CD4-positive, alpha-beta T cell treated with Interleukin-1 beta for 1 hour (primary cell): ENCODE measurements at regions not wholly inside any gene's neighbourhood (a gene's known extent, or its start where the extent isn't known, plus 50 kb on each side); places are given as distances from the start of the nearest gene placed in this dataset.
"Not testable (repeated sequence)": the region's sequence is repeated elsewhere in the genome, so short reads cannot be mapped to it uniquely, and the experiment has no call there.

ENCODE experiments used
- DNase-seq, 2 donors: peaks; one replicate each; pipeline ENCODE4 v3.0.0-alpha.2; 2020 to 2022

GRCh38 chrX:1906028-1906427, 291.2 kb downstream of the ASMT start:
- no peak for DNase-seq

GRCh38 chrX:1908996-1909395, 294.1 kb downstream of the ASMT start:
- not testable (repeated sequence) for DNase-seq

DNA sequence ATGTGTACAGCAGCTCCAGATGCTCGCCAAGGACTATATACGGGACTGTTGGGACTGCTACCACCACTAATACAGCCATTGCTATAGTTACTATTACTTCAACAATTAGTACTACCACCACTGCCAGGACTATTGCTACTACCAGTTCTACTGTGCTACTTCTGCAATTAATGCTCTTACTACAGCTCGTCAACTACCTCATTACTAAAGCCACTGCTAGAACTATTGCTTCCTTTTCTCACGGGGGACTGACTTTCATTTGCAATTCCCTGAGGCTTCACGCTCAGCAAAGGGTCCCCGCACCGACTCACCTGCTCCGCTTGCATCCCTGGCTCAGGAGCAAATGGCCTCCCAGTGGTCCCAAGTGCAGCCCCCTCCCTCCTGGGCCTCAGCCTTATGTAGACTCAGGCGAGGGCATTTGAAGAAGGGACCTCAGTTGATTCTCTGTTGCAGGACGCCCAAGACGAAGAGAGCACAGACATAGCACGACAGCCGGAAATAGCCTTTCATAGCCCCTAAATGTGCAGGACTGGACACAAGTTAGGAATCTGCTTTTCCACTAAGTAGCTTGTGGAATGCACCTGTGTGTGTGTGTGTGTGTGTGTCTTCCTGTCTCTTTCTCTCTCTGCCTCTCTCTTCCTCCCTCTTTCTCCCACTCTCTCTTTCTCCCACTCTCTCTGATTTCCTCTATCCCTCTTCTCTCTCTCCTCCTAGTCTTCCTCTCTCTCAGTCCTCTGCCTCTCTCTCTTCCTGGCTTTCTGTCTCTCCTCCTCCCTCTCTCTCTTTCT, 294.8 kb downstream of the ASMT start:
- DNase-seq = no peak

- DNase-seq = no peak
These were observed 295.3 kb downstream of the ASMT start for GRCh38 chrX:1910207-1910470.

- DNase-seq = no peak
These were observed 296.7 kb downstream of the ASMT start for GRCh38 chrX:1911401-1912128.

- DNase-seq = no peak
These were observed 297.3 kb downstream of the ASMT start for GRCh38 chrX:1912193-1912592.

- no peak for DNase-seq
These were observed 299.9 kb downstream of the ASMT start for GRCh38 chrX:1914606-1915365.

- DNase-seq = no peak
These were observed 303.9 kb downstream of the ASMT start for GRCh38 chrX:1918780-1919179.

- no peak for DNase-seq
These were observed 310.2 kb downstream of the ASMT start for GRCh38 chrX:1925053-1925481.

DNA sequence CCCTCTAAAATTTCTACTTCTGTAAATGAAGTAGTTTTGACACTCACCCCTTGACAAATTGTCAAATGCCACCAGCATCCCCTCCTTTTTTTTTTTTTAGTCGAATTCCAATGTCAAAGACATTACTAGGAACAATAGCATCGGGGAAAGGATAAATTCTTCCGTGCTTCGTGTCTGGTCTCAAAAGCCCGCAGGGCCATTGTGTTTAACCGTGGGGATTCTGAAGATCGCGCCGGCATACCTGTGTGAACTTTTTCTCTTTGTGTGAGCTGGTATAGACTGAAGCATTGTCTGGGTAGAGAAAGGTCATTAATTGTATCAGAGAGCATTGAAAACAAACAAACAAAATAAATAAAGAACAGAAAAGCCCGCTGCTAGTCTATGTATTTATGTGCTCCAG, 313.9 kb downstream of the ASMT start:
- no peak for DNase-seq

- DNase-seq = no peak
These were observed 317.4 kb downstream of the ASMT start for GRCh38 chrX:1932231-1932630.

DNA sequence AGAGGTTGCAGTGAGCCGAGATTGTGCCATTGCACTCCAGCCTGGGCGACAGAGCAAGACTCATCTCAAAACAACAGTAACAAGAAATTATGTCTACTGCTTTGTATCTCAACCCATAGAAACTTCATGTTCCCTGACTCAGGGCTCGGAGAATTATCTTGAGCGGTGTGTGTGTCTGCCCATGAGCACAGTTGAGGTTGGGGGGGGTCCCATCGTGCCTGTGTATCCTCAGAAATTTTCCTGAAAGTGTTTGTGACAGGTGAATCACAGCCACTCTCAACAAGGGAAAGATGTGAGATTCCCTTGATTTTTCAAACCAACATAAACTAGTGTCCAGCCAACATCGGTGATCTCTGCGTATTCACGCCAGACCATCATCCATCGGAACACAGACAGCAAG, 319.1 kb downstream of the ASMT start:
- no peak for DNase-seq

GRCh38 chrX:1935805-1936204, 320.9 kb downstream of the ASMT start:
- no peak for DNase-seq

GRCh38 chrX:1938190-1938589, 323.3 kb downstream of the ASMT start:
- DNase-seq = no peak

- DNase-seq = no peak
These were observed 326.5 kb downstream of the ASMT start for GRCh38 chrX:1941321-1941720.

DNA sequence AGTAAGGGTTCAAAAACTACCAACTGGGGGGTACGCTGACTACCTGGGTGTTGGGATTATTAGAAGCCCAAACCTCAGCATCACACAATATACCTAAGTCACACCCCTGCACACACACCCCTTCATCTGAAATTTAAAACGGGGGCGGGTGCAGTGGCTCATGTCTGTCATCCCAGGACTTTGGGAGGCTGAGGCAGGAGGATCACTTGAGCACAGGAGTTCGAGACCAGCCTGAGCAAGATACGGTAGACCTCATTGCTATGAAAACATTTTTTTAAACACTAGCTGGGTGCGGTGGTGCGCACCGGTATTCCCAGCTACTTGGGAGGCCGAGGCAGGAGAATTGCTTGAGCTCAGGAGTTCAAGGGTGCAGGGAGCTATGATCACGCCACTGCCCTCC, 331.0 kb downstream of the ASMT start:
- no peak for DNase-seq

- no peak for DNase-seq
These were observed 332.1 kb downstream of the ASMT start for GRCh38 chrX:1946974-1947373.
